ENCODE measurements at regions not wholly inside any gene's neighbourhood (a gene's known extent, or its start where the extent isn't known, plus 50 kb on each side); places are given as distances from the start of the nearest gene placed in this dataset.

- Mint-ChIP-seq H3K27me3 (no peaks in the 10 kb centered on the region), H3K4me1 (ENCODE audit: low read depth in 2 of 2) (no peaks in the 10 kb centered on the region), H3K4me3 (no peak overlapping the region), H3K9me3 (peaks cover 7% of the 10 kb centered on the region), H3K27ac (no peak overlapping the region), H3K36me3 (no peaks in the 10 kb centered on the region)
- no peak for ATAC-seq
- no peak for DNase-seq (ENCODE audit: low spot score)
These were observed 1129.6 kb downstream of the SORCS3 start for GRCh38 chr10:105770524-105771212.

- Mint-ChIP-seq H3K9me3 (peaks cover 8% of the 10 kb centered on the region), H3K27ac (no peak overlapping the region), H3K4me1 (ENCODE audit: low read depth in 2 of 2) (no peaks in the 10 kb centered on the region), H3K27me3 (no peaks in the 10 kb centered on the region), H3K4me3 (no peak overlapping the region), H3K36me3 (no peaks in the 10 kb centered on the region)
- no peak for ATAC-seq
- no peak for DNase-seq (ENCODE audit: low spot score)
These were observed 1128.4 kb downstream of the SORCS3 start for GRCh38 chr10:105769248-105770184.

GRCh38 chr10:105763611-105764010, 1122.5 kb downstream of the SORCS3 start:
- ATAC-seq: no peak
- Mint-ChIP-seq H3K4me1 (ENCODE audit: low read depth in 2 of 2) (no peaks in the 10 kb centered on the region), H3K36me3 (peaks cover 8% of the 10 kb centered on the region), H3K9me3 (peaks cover 12% of the 10 kb centered on the region), H3K27ac (no peak overlapping the region), H3K27me3 (no peaks in the 10 kb centered on the region), H3K4me3 (no peak overlapping the region)
- DNase-seq (ENCODE audit: low spot score): no peak

GRCh38 chr10:105761576-105762260, 1120.6 kb downstream of the SORCS3 start:
- no peak for DNase-seq (ENCODE audit: low spot score)
- Mint-ChIP-seq H3K4me1 (ENCODE audit: low read depth in 2 of 2) (no peaks in the 10 kb centered on the region), H3K9me3 (peaks cover 12% of the 10 kb centered on the region), H3K4me3 (no peak overlapping the region), H3K27ac (no peak overlapping the region), H3K36me3 (peaks cover 8% of the 10 kb centered on the region), H3K27me3 (no peaks in the 10 kb centered on the region)
- ATAC-seq: no peak

GRCh38 chr10:105759669-105760068, 1118.6 kb downstream of the SORCS3 start:
- ATAC-seq (no peak), DNase-seq (ENCODE audit: low spot score) (no peak)
- no peak overlapping the region for H3K27ac Mint-ChIP-seq
- H3K9me3 Mint-ChIP-seq: peaks cover 7% of the 10 kb centered on the region
- no peak overlapping the region for H3K4me3 Mint-ChIP-seq
- no peaks in the 10 kb centered on the region for H3K4me1 Mint-ChIP-seq (ENCODE audit: low read depth in 2 of 2)
- no peaks in the 10 kb centered on the region for H3K27me3 Mint-ChIP-seq
- H3K36me3 Mint-ChIP-seq: peaks cover 8% of the 10 kb centered on the region

GRCh38 chr10:105758209-105758998, 1117.3 kb downstream of the SORCS3 start:
- Mint-ChIP-seq H3K4me3 (no peak overlapping the region), H3K27me3 (no peaks in the 10 kb centered on the region), H3K36me3 (peaks cover 3% of the 10 kb centered on the region), H3K9me3 (peaks cover 1% of the 10 kb centered on the region), H3K4me1 (ENCODE audit: low read depth in 2 of 2) (no peaks in the 10 kb centered on the region), H3K27ac (no peak overlapping the region)
- DNase-seq (ENCODE audit: low spot score) (no peak), ATAC-seq (no peak)

GRCh38 chr10:105757302-105757701, 1116.2 kb downstream of the SORCS3 start:
- Mint-ChIP-seq H3K36me3 (no peaks in the 10 kb centered on the region), H3K27ac (no peak overlapping the region), H3K4me3 (no peak overlapping the region), H3K4me1 (ENCODE audit: low read depth in 2 of 2) (no peaks in the 10 kb centered on the region), H3K27me3 (no peaks in the 10 kb centered on the region), H3K9me3 (no peaks in the 10 kb centered on the region)
- DNase-seq (ENCODE audit: low spot score): no peak
- no peak for ATAC-seq

GRCh38 chr10:105756386-105756785, 1115.3 kb downstream of the SORCS3 start:
- Mint-ChIP-seq H3K36me3 (no peaks in the 10 kb centered on the region), H3K4me1 (ENCODE audit: low read depth in 2 of 2) (no peaks in the 10 kb centered on the region), H3K27ac (no peak overlapping the region), H3K4me3 (no peak overlapping the region), H3K27me3 (no peaks in the 10 kb centered on the region), H3K9me3 (peaks cover 5% of the 10 kb centered on the region)
- ATAC-seq (no peak), DNase-seq (ENCODE audit: low spot score) (no peak)

GRCh38 chr10:105751688-105752087, 1110.6 kb downstream of the SORCS3 start:
- H3K27ac Mint-ChIP-seq: no peak overlapping the region
- ATAC-seq (no peak), DNase-seq (ENCODE audit: low spot score) (no peak)
- H3K36me3 Mint-ChIP-seq: no peaks in the 10 kb centered on the region
- H3K4me1 Mint-ChIP-seq (ENCODE audit: low read depth in 2 of 2): no peaks in the 10 kb centered on the region
- no peak overlapping the region for H3K4me3 Mint-ChIP-seq
- H3K27me3 Mint-ChIP-seq: no peaks in the 10 kb centered on the region
- peaks cover 7% of the 10 kb centered on the region for H3K9me3 Mint-ChIP-seq

- H3K4me1 Mint-ChIP-seq (ENCODE audit: low read depth in 2 of 2): no peaks in the 10 kb centered on the region
- no peaks in the 10 kb centered on the region for H3K36me3 Mint-ChIP-seq
- H3K4me3 Mint-ChIP-seq: no peak overlapping the region
- no peak overlapping the region for H3K27ac Mint-ChIP-seq
- DNase-seq (ENCODE audit: low spot score): no peak
- peaks cover 20% of the 10 kb centered on the region for H3K9me3 Mint-ChIP-seq
- H3K27me3 Mint-ChIP-seq: no peaks in the 10 kb centered on the region
- ATAC-seq: no peak
These were observed 1104.6 kb downstream of the SORCS3 start for GRCh38 chr10:105745596-105746148.

- H3K27me3 Mint-ChIP-seq: no peaks in the 10 kb centered on the region
- H3K36me3 Mint-ChIP-seq: no peaks in the 10 kb centered on the region
- peaks cover 20% of the 10 kb centered on the region for H3K9me3 Mint-ChIP-seq
- DNase-seq (ENCODE audit: low spot score) (no peak), ATAC-seq (no peak)
- no peak overlapping the region for H3K4me3 Mint-ChIP-seq
- H3K27ac Mint-ChIP-seq: no peak overlapping the region
- H3K4me1 Mint-ChIP-seq (ENCODE audit: low read depth in 2 of 2): no peaks in the 10 kb centered on the region
These were observed 1102.4 kb downstream of the SORCS3 start for GRCh38 chr10:105743343-105744056.

- Mint-ChIP-seq H3K4me1 (ENCODE audit: low read depth in 2 of 2) (no peaks in the 10 kb centered on the region), H3K4me3 (no peak overlapping the region), H3K27me3 (no peaks in the 10 kb centered on the region), H3K27ac (no peak overlapping the region), H3K36me3 (no peaks in the 10 kb centered on the region), H3K9me3 (peaks cover 20% of the 10 kb centered on the region)
- no peak for DNase-seq (ENCODE audit: low spot score)
- ATAC-seq: no peak
These were observed 1101.8 kb downstream of the SORCS3 start for GRCh38 chr10:105742923-105743322.

- H3K4me1 Mint-ChIP-seq (ENCODE audit: low read depth in 2 of 2): no peaks in the 10 kb centered on the region
- ATAC-seq (no peak), DNase-seq (ENCODE audit: low spot score) (no peak)
- H3K9me3 Mint-ChIP-seq: peaks cover 20% of the 10 kb centered on the region
- no peaks in the 10 kb centered on the region for H3K27me3 Mint-ChIP-seq
- H3K27ac Mint-ChIP-seq: no peak overlapping the region
- H3K4me3 Mint-ChIP-seq: no peak overlapping the region
- no peaks in the 10 kb centered on the region for H3K36me3 Mint-ChIP-seq
These were observed 1101.1 kb downstream of the SORCS3 start for GRCh38 chr10:105742184-105742583.

Data from natural killer cell treated with Interleukin-12 subunit alpha and Interleukin-12 subunit beta and Interleukin-15 and Interleukin-18, amount 100 ng/mL, for 72 hours (primary cell).